ENCODE measurements at regions not wholly inside any gene's neighbourhood (a gene's known extent, or its start where the extent isn't known, plus 50 kb on each side); places are given as distances from the start of the nearest gene placed in this dataset.

DNA sequence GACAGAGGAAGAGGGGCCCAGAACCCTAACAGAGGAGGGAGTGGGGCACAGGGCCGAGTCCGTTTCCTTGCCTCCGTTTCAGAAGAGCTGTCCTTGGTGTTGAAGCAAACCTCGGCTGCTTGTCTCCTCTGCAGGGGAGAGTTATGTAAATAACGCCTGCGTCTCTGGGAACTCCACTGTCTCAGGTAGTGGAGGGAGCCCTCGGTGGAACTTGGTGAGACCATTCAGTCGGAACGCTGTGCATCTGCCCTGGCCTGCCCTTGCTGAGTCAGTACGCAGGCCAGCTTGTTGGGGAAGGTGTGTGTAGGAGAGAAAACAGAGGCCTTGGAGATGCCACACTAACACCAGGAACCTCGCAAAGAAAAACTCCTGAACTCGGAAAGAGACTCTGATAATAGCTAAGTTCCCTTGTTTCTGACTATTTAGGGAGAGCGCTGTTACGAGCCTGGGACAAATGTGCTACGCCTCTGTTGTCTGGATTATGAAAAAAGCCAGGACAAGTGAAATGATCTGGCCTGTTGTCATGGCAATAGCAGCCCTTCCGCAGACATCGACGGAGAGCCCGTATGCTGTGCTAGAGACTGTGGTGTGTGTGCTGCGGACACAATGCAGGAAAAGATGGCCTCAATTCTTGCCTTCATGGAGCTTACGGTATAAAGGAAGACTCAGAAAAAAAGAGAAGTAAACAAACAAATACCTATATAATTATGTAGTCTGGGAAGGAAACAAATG, 94.6 kb upstream of the AKT3 start:
- no peak for TF ChIP-seq CREB1 (IDR thresholded peaks at IDR 0.05; ENCODE audit: low read depth)
- TF ChIP-seq, protein P1, sequence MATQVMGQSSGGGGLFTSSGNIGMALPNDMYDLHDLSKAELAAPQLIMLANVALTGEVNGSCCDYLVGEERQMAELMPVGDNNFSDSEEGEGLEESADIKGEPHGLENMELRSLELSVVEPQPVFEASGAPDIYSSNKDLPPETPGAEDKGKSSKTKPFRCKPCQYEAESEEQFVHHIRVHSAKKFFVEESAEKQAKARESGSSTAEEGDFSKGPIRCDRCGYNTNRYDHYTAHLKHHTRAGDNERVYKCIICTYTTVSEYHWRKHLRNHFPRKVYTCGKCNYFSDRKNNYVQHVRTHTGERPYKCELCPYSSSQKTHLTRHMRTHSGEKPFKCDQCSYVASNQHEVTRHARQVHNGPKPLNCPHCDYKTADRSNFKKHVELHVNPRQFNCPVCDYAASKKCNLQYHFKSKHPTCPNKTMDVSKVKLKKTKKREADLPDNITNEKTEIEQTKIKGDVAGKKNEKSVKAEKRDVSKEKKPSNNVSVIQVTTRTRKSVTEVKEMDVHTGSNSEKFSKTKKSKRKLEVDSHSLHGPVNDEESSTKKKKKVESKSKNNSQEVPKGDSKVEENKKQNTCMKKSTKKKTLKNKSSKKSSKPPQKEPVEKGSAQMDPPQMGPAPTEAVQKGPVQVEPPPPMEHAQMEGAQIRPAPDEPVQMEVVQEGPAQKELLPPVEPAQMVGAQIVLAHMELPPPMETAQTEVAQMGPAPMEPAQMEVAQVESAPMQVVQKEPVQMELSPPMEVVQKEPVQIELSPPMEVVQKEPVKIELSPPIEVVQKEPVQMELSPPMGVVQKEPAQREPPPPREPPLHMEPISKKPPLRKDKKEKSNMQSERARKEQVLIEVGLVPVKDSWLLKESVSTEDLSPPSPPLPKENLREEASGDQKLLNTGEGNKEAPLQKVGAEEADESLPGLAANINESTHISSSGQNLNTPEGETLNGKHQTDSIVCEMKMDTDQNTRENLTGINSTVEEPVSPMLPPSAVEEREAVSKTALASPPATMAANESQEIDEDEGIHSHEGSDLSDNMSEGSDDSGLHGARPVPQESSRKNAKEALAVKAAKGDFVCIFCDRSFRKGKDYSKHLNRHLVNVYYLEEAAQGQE (IDR thresholded peaks at IDR 0.05; ENCODE audit: low read depth) = peak; percentile 80

DNA sequence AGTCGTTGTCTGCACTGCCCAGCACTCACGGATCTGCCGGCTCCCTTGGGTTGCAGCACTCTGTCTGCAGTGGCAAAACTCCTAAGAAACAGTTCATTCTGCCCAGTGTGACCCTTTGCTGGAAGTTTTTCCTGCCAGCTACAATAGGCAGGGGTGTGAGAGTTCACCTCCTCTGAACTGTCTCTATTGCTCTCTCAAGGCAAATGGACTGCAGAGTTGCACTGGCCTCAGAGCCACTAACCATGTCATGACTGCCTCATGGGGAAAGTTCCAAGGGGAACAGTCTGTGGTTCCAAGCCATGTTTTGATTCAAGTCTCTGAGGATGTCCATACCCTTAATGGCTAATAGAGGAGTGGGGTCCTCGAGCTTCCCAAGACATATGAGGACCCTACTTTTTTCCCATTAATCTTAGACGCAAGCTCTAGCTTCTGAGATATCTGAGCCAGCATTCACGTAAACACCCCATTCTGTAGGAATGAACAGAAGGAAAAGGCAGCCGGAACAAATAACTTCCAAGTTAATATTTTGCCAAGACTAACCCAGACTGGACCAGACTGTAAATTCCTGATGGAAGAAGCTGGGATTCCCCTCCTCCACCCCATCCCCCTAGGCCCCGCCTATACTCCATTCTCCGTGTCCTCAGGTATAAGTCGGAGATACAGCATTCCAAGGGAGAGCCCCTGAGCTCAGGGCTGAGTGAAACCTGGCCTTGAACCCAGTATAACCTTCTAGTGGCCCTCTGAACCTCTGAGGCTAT, 93.8 kb upstream of the AKT3 start:
- TF ChIP-seq FOXM1 (IDR thresholded peaks at IDR 0.05; ENCODE audit: borderline replicate concordance, low read depth) (no peak), TCF12 (IDR thresholded peaks at IDR 0.05; ENCODE audit: low read depth) (no peak)

DNA sequence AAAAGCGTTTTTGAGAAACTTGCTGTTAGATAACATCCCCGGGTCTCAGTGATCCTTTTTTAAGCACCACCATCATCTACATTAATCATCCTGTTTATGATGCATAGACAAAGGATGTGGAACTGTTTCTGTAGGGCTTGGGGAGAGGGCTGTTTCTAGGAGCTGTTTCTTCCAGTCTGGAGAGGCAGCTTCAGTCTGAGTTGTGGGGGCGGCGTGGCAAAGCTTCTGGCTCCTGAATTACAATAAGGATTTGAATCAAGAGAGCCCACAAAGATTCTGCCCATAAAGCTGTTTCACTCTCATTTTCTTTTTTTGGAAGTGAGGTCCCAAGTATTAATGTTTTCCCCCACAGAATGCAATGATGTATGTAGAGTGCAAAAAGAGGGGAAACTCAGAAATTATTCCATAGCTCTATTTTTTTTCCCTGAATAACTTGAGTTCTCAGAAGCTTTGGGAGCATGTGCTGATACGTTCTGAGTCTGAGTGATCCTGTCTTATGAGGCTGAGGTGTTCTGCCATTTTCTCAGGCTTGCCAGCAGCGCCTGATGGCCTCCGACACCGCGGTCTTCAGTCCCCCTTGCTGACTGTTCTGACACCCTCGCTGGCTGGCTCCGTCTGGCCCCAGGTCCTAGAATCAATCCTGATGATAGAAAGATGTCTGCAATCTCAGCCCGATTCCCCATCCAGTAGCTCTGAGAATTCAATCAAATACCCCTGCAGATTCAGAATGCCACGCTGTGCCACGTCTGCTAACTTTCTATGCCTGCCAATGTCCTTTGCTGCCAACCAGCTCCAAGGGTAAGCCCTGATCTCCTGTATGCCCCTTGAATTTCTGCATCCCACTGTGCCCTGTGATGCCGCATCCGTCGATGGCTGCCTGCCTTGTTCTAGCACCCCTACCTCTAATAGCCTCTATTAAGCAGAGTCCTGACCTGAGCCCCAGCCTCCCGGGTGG, 92.4 kb upstream of the AKT3 start:
- TF ChIP-seq EGR1 (IDR thresholded peaks at IDR 0.05) (no peak), NFIC (IDR thresholded peaks at IDR 0.05) (no peak), TEAD4 (IDR thresholded peaks at IDR 0.05) (no peak), CREB1 (IDR thresholded peaks at IDR 0.05; ENCODE audit: low read depth) (no peak), YY1 (IDR thresholded peaks at IDR 0.05; ENCODE audit: low read depth) (no peak), TCF12 (IDR thresholded peaks at IDR 0.05; ENCODE audit: low read depth) (no peak), RAD21 (IDR thresholded peaks at IDR 0.05; ENCODE audit: low read depth) (no peak)

DNA sequence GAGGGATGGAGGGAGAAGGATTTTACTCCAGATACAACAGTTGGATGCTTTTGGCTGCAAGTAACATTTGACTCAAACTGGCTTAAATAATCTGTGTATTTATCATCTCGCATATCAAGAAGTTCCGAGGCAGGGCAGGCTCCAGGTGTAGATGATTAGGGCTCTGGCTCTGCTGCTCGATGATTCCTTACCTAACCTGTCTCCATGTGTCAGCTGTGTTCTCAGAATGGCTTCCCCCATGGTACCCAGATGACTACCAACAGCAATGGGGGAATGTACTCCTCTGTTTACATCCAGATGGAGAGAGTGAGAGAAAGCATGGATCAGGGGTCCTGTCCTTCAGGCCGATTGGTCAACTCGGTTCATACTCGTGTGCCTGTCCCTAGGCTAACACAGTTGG, 90.4 kb upstream of the AKT3 start:
- TF ChIP-seq TEAD4 (IDR thresholded peaks at IDR 0.05) (no peak), RAD21 (IDR thresholded peaks at IDR 0.05; ENCODE audit: low read depth) (no peak), CREB1 (IDR thresholded peaks at IDR 0.05; ENCODE audit: low read depth) (no peak), FOXM1 (IDR thresholded peaks at IDR 0.05; ENCODE audit: borderline replicate concordance, low read depth) (no peak), YY1 (IDR thresholded peaks at IDR 0.05; ENCODE audit: low read depth) (no peak), EGR1 (IDR thresholded peaks at IDR 0.05) (no peak), TAF1 (IDR thresholded peaks at IDR 0.05; ENCODE audit: low read depth) (no peak), EP300 (IDR thresholded peaks at IDR 0.05; ENCODE audit: borderline replicate concordance) (no peak), CEBPB (IDR thresholded peaks at IDR 0.05) (no peak), NFIC (IDR thresholded peaks at IDR 0.05) (no peak), TCF12 (IDR thresholded peaks at IDR 0.05; ENCODE audit: low read depth) (no peak), ZBTB7A (IDR thresholded peaks at IDR 0.05; ENCODE audit: low read depth) (no peak)
- TF ChIP-seq, protein P2, sequence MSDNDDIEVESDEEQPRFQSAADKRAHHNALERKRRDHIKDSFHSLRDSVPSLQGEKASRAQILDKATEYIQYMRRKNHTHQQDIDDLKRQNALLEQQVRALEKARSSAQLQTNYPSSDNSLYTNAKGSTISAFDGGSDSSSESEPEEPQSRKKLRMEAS (IDR thresholded peaks at IDR 0.05) = no peak
- TF ChIP-seq, protein P3, sequence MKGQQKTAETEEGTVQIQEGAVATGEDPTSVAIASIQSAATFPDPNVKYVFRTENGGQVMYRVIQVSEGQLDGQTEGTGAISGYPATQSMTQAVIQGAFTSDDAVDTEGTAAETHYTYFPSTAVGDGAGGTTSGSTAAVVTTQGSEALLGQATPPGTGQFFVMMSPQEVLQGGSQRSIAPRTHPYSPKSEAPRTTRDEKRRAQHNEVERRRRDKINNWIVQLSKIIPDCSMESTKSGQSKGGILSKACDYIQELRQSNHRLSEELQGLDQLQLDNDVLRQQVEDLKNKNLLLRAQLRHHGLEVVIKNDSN (IDR thresholded peaks at IDR 0.05) = no peak
- TF ChIP-seq, protein P1 (IDR thresholded peaks at IDR 0.05; ENCODE audit: low read depth) = no peak

DNA sequence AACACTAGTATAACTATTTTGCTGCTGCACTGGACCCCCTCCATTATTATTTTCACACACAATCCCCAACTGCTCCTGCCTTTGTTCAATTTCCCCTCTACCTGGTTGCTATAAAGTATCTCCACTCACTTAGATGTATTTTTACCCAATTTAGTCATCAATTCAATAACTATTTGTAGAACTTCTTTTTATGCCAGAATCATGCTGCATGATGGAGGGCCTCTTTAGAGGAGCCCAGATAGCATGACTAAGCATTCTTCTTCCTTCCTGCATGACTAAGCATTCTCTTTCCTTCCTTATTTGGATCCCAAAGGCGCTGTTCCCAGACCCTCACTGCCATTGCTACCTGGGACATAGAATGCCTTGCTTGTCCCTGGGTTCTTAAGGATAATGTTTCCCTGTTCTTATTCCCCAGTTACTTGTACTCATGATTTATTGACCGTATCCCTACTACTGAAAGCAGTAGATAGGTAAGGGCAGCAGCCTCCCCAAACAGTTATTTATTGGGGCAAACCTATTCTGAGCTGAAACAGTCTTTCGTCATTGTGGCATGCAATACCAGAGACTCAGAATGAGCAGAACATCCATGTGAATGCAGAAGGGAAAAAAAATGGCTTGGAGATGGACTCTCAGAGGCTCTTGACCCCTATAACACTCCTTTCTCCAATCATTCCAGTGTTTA, 89.3 kb upstream of the AKT3 start:
- TF ChIP-seq FOXM1 (IDR thresholded peaks at IDR 0.05; ENCODE audit: borderline replicate concordance, low read depth) = no peak
- no peak for TF ChIP-seq TAF1 (IDR thresholded peaks at IDR 0.05; ENCODE audit: low read depth)
- TF ChIP-seq, protein P1 (IDR thresholded peaks at IDR 0.05; ENCODE audit: low read depth) = no peak
- no peak for TF ChIP-seq RAD21 (IDR thresholded peaks at IDR 0.05; ENCODE audit: low read depth)
- no peak for TF ChIP-seq TCF12 (IDR thresholded peaks at IDR 0.05; ENCODE audit: low read depth)
- no peak for TF ChIP-seq EP300 (IDR thresholded peaks at IDR 0.05; ENCODE audit: borderline replicate concordance)
- TF ChIP-seq NFIC (IDR thresholded peaks at IDR 0.05) = no peak
- TF ChIP-seq, protein P2 (IDR thresholded peaks at IDR 0.05) = no peak
- TF ChIP-seq ZBTB7A (IDR thresholded peaks at IDR 0.05; ENCODE audit: low read depth) = no peak
- TF ChIP-seq CREB1 (IDR thresholded peaks at IDR 0.05; ENCODE audit: low read depth) = no peak
- TF ChIP-seq, protein P3 (IDR thresholded peaks at IDR 0.05) = no peak

Measured in Ishikawa (cell line).